CD4-positive, alpha-beta memory T cell (primary cell): ENCODE measurements at regions not wholly inside any gene's neighbourhood (a gene's known extent, or its start where the extent isn't known, plus 50 kb on each side); places are given as distances from the start of the nearest gene placed in this dataset.

Experiments used
- CTCF ChIA-PET: fragments of 350-600 bp; sonication (Branson Sonifier 250); formaldehyde crosslinking; loops from one replicate; lab custom pipeline; 2021; ENCODE audit warnings: inconsistent platforms; ENCODE audit not compliant: partially characterized antibody; lab: Charles Lee
- POLR2A ChIA-PET: fragments of 350-600 bp; sonication (Branson Sonifier 250); formaldehyde crosslinking; loops from one replicate; lab custom pipeline; 2021; ENCODE audit not compliant: partially characterized antibody; lab: Charles Lee
- DNase-seq, 5 donors: peaks; one replicate each; pipeline versions ENCODE4 v3.0.0 to v3.0.0-alpha.2; 2020 to 2022; ENCODE audit warnings: mixed read lengths in 1 of 5
- H3K27ac ChIP-seq: one replicate; pipeline ENCODE4 v1.7.0; 2013; ENCODE audit warnings: low read depth, low read length
- H3K27me3 ChIP-seq: 2 replicates; pipeline ENCODE4 v1.7.0; 2013; ENCODE audit warnings: mild to moderate bottlenecking, low read length, moderate library complexity; ENCODE audit not compliant: insufficient read depth
- H3K36me3 ChIP-seq: 2 replicates; pipeline ENCODE4 v1.7.0; 2013; ENCODE audit warnings: mild to moderate bottlenecking, low read length, moderate library complexity; ENCODE audit not compliant: insufficient read depth
- H3K4me1 ChIP-seq: 2 replicates; pipeline ENCODE4 v1.7.0; 2013; ENCODE audit warnings: mild to moderate bottlenecking, low read length, moderate library complexity; ENCODE audit not compliant: insufficient read depth
- H3K4me3 ChIP-seq, 2 donors: one replicate each; pipeline ENCODE4 v1.7.0; 2013; ENCODE audit warnings: low read length in 2 of 2, mild to moderate bottlenecking in 1 of 2
- H3K9me3 ChIP-seq, 2 donors: one replicate each; pipeline ENCODE4 v1.7.0; 2013; ENCODE audit warnings: low read length in 2 of 2, control low read depth in 1 of 2; ENCODE audit not compliant: control insufficient read depth in 1 of 2
- H3K27ac Mint-ChIP-seq, 7 donors: one replicate each; pipeline ENCODE4 v1.8.0; 2020 to 2021; ENCODE audit warnings: mixed read lengths in 7 of 7, mild to moderate bottlenecking in 6 of 7, inconsistent platforms in 3 of 7, moderate library complexity in 3 of 7
- H3K27me3 Mint-ChIP-seq, 2 donors: one replicate each; pipeline ENCODE4 v1.8.0; 2020 to 2021; ENCODE audit warnings: mixed read lengths in 2 of 2
- H3K36me3 Mint-ChIP-seq, 2 donors: one replicate each; pipeline ENCODE4 v1.8.0; 2020 to 2021; ENCODE audit warnings: mixed read lengths in 2 of 2, inconsistent platforms in 1 of 2, mild to moderate bottlenecking in 1 of 2
- H3K4me1 Mint-ChIP-seq, 4 donors: one replicate each; pipeline ENCODE4 v1.8.0; 2020 to 2021; ENCODE audit warnings: mixed read lengths in 4 of 4, mild to moderate bottlenecking in 1 of 4
- H3K4me3 Mint-ChIP-seq, 8 donors: one replicate each; pipeline ENCODE4 v1.8.0; 2020 to 2021; ENCODE audit warnings: mixed read lengths in 8 of 8, mild to moderate bottlenecking in 7 of 8, moderate library complexity in 6 of 8, inconsistent platforms in 3 of 8
- H3K9me3 Mint-ChIP-seq, 8 donors: one replicate each; pipeline ENCODE4 v1.8.0; 2020 to 2021; ENCODE audit warnings: mixed read lengths in 8 of 8, mild to moderate bottlenecking in 5 of 8, inconsistent platforms in 3 of 8, moderate library complexity in 1 of 8
- intact Hi-C: fragments of 100-400 bp; cut with micrococcal nuclease; formaldehyde crosslinking; loops from one replicate; pipeline ENCODE4 v1.15.1; 2023

GRCh38 chr3:59605318-59605717 lies 555.5 kb upstream of the CFAP20DC start:
- H3K9me3 Mint-ChIP-seq = no peaks in the 10 kb centered on the region

GRCh38 chr3:59601486-59601885 lies 551.7 kb upstream of the CFAP20DC start:
- no peaks in the 10 kb centered on the region for H3K4me1 ChIP-seq
- no peak overlapping the region for H3K27ac Mint-ChIP-seq
- H3K27me3 ChIP-seq = no peaks in the 10 kb centered on the region
- H3K4me3 ChIP-seq = no peak overlapping the region
- CTCF ChIA-PET = no interaction called here
- H3K27ac ChIP-seq = no peak overlapping the region
- no peak overlapping the region for H3K4me3 Mint-ChIP-seq
- intact Hi-C loops = no loop called here
- peaks cover 0 to 2% of the 10 kb centered on the region in 2 donors for H3K27me3 Mint-ChIP-seq
- peaks cover 0 to 2% (median 0%) of the 10 kb centered on the region in 8 donors for H3K9me3 Mint-ChIP-seq
- no peaks in the 10 kb centered on the region for H3K9me3 ChIP-seq
- no peaks in the 10 kb centered on the region for H3K36me3 Mint-ChIP-seq
- POLR2A ChIA-PET = no interaction called here
- no peak for DNase-seq
- H3K36me3 ChIP-seq = no peaks in the 10 kb centered on the region
- H3K4me1 Mint-ChIP-seq = no peaks in the 10 kb centered on the region

More at GRCh38 chr3:59605318-59605717, 555.5 kb upstream of the CFAP20DC start:
- Histone ChIP-seq H3K27ac (no peak overlapping the region), H3K9me3 (no peaks in the 10 kb centered on the region), H3K36me3 (no peaks in the 10 kb centered on the region), H3K4me1 (no peaks in the 10 kb centered on the region), H3K27me3 (no peaks in the 10 kb centered on the region), H3K4me3 (no peak overlapping the region)
- Mint-ChIP-seq H3K27ac (no peak overlapping the region), H3K36me3 (no peaks in the 10 kb centered on the region), H3K4me1 (no peaks in the 10 kb centered on the region), H3K4me3 (no peak overlapping the region), H3K27me3 (peaks cover 0 to 2% of the 10 kb centered on the region in 2 donors)
- intact Hi-C loops = no loop called here
- DNase-seq = no peak
- POLR2A ChIA-PET = no interaction called here
- CTCF ChIA-PET = no interaction called here

- no peak overlapping the region for H3K4me3 Mint-ChIP-seq
- POLR2A ChIA-PET = no interaction called here
- Histone ChIP-seq H3K27me3 (no peaks in the 10 kb centered on the region), H3K36me3 (no peaks in the 10 kb centered on the region), H3K4me3 (no peak overlapping the region), H3K27ac (no peak overlapping the region), H3K9me3 (no peaks in the 10 kb centered on the region), H3K4me1 (no peaks in the 10 kb centered on the region)
- no peak for DNase-seq
- H3K9me3 Mint-ChIP-seq = peaks cover 0 to 3% (median 1%) of the 10 kb centered on the region in 8 donors
- H3K27ac Mint-ChIP-seq = no peak overlapping the region
- intact Hi-C loops = no loop called here
- peaks cover 0 to 2% of the 10 kb centered on the region in 2 donors for H3K27me3 Mint-ChIP-seq
- no peaks in the 10 kb centered on the region for H3K36me3 Mint-ChIP-seq
- H3K4me1 Mint-ChIP-seq = no peaks in the 10 kb centered on the region
- CTCF ChIA-PET = no interaction called here
Observed at GRCh38 chr3:59600631-59601030, 550.8 kb upstream of the CFAP20DC start.

GRCh38 chr3:59596741-59597140 lies 546.9 kb upstream of the CFAP20DC start:
- intact Hi-C loops = no loop called here
- no peaks in the 10 kb centered on the region for H3K9me3 ChIP-seq
- no peak for DNase-seq
- no peaks in the 10 kb centered on the region for H3K4me1 Mint-ChIP-seq
- H3K4me3 ChIP-seq = no peak overlapping the region
- CTCF ChIA-PET = no interaction called here
- peaks cover 0 to 6% (median 4%) of the 10 kb centered on the region in 8 donors for H3K9me3 Mint-ChIP-seq
- peaks cover 0 to 2% of the 10 kb centered on the region in 2 donors for H3K27me3 Mint-ChIP-seq
- no peak overlapping the region for H3K4me3 Mint-ChIP-seq
- H3K36me3 ChIP-seq = no peaks in the 10 kb centered on the region
- POLR2A ChIA-PET = no interaction called here
- no peaks in the 10 kb centered on the region for H3K27me3 ChIP-seq
- H3K27ac Mint-ChIP-seq = no peak overlapping the region
- H3K27ac ChIP-seq = no peak overlapping the region
- no peaks in the 10 kb centered on the region for H3K4me1 ChIP-seq
- H3K36me3 Mint-ChIP-seq = no peaks in the 10 kb centered on the region

GRCh38 chr3:59595830-59596229 lies 546.0 kb upstream of the CFAP20DC start:
- CTCF ChIA-PET = no interaction called here
- Histone ChIP-seq H3K36me3 (no peaks in the 10 kb centered on the region), H3K27ac (no peak overlapping the region), H3K4me1 (no peaks in the 10 kb centered on the region), H3K4me3 (no peak overlapping the region), H3K27me3 (no peaks in the 10 kb centered on the region), H3K9me3 (no peaks in the 10 kb centered on the region)
- no peaks in the 10 kb centered on the region for H3K4me1 Mint-ChIP-seq
- no peak for DNase-seq
- H3K36me3 Mint-ChIP-seq = no peaks in the 10 kb centered on the region
- peaks cover 0 to 6% (median 4%) of the 10 kb centered on the region in 8 donors for H3K9me3 Mint-ChIP-seq
- intact Hi-C loops = no loop called here
- H3K27me3 Mint-ChIP-seq = no peaks in the 10 kb centered on the region
- POLR2A ChIA-PET = no interaction called here
- H3K4me3 Mint-ChIP-seq = no peak overlapping the region
- H3K27ac Mint-ChIP-seq = no peak overlapping the region

- no peaks in the 10 kb centered on the region for H3K4me1 Mint-ChIP-seq
- no peaks in the 10 kb centered on the region for H3K4me1 ChIP-seq
- no peaks in the 10 kb centered on the region for H3K27me3 ChIP-seq
- H3K36me3 ChIP-seq = no peaks in the 10 kb centered on the region
- H3K27me3 Mint-ChIP-seq = no peaks in the 10 kb centered on the region
- intact Hi-C loops = no loop called here
- DNase-seq = no peak
- no peaks in the 10 kb centered on the region for H3K9me3 ChIP-seq
- no peak overlapping the region for H3K27ac ChIP-seq
- no peak overlapping the region for H3K4me3 ChIP-seq
- H3K27ac Mint-ChIP-seq = no peak overlapping the region
- H3K36me3 Mint-ChIP-seq = no peaks in the 10 kb centered on the region
- H3K9me3 Mint-ChIP-seq = peaks cover 0 to 6% (median 4%) of the 10 kb centered on the region in 8 donors
- CTCF ChIA-PET = no interaction called here
- H3K4me3 Mint-ChIP-seq = no peak overlapping the region
- POLR2A ChIA-PET = no interaction called here
Observed at GRCh38 chr3:59593380-59593779, 543.6 kb upstream of the CFAP20DC start.

GRCh38 chr3:59580996-59581395 lies 531.2 kb upstream of the CFAP20DC start:
- peaks cover 0 to 2% (median 0%) of the 10 kb centered on the region in 4 donors for H3K4me1 Mint-ChIP-seq
- H3K27me3 Mint-ChIP-seq = no peaks in the 10 kb centered on the region
- no peaks in the 10 kb centered on the region for H3K36me3 ChIP-seq
- DNase-seq = no peak
- ChIA-PET CTCF (interaction anchor here (1.0 to 1.5 kb wide), 2 partner anchors 8 to 276 kb away, joined by 3 read pairs; no protein-coding TSS in a partner anchor), POLR2A (no interaction called here)
- H3K27ac Mint-ChIP-seq = peak overlapping the region in 1 of 7 donors; percentile 45
- no peaks in the 10 kb centered on the region for H3K9me3 ChIP-seq
- H3K4me1 ChIP-seq = no peaks in the 10 kb centered on the region
- H3K4me3 Mint-ChIP-seq = no peak overlapping the region
- no peak overlapping the region for H3K4me3 ChIP-seq
- peaks cover 0 to 22% (median 4%) of the 10 kb centered on the region in 8 donors for H3K9me3 Mint-ChIP-seq
- intact Hi-C loops = no loop called here
- H3K36me3 Mint-ChIP-seq = peaks cover 0 to 5% of the 10 kb centered on the region in 2 donors
- no peak overlapping the region for H3K27ac ChIP-seq
- H3K27me3 ChIP-seq = no peaks in the 10 kb centered on the region
